WTC11 (cell line): ENCODE measurements at regions not wholly inside any gene's neighbourhood (a gene's known extent, or its start where the extent isn't known, plus 50 kb on each side); places are given as distances from the start of the nearest gene placed in this dataset.

Experiments
- ATAC-seq: fragments of 200-7000 bp; cut with Tn5 transposase; 2 replicates; pipeline ENCODE4 v1.10.0; 2021; ENCODE audit warnings: mild to moderate bottlenecking, moderate library complexity
- CTCF ChIA-PET: fragments of 300-600 bp; sonication (Branson Sonifier 250); formaldehyde crosslinking; loops from one replicate; lab custom pipeline; 2021; ENCODE audit warnings: antibody characterized with exemption; lab: Charles Lee
- POLR2A ChIA-PET: fragments of 350-600 bp; sonication (Branson Sonifier 250); formaldehyde crosslinking; loops from one replicate; lab custom pipeline; 2021; ENCODE audit warnings: antibody characterized with exemption; lab: Charles Lee
- DNase-seq: peaks from one replicate; pipeline ENCODE4 v3.0.0; 2021; ENCODE audit warnings: low spot score
- H3K27ac Mint-ChIP-seq: 2 replicates; pipeline ENCODE4 v1.8.0; 2021; ENCODE audit warnings: mixed read lengths
- H3K27me3 Mint-ChIP-seq: 2 replicates; pipeline ENCODE4 v1.8.0; 2021; ENCODE audit warnings: low read depth, mild to moderate bottlenecking, moderate library complexity, mixed read lengths
- H3K36me3 Mint-ChIP-seq: 2 replicates; pipeline ENCODE4 v1.8.0; 2021; ENCODE audit warnings: mixed read lengths
- H3K4me1 Mint-ChIP-seq: 2 replicates; pipeline ENCODE4 v1.8.0; 2022; ENCODE audit warnings: mixed read lengths
- H3K4me3 Mint-ChIP-seq: 2 replicates; pipeline ENCODE4 v1.8.0; 2021; ENCODE audit warnings: mild to moderate bottlenecking, moderate library complexity, mixed read lengths
- H3K9me3 Mint-ChIP-seq: 2 replicates; pipeline ENCODE4 v1.8.0; 2021; ENCODE audit warnings: mixed read lengths
- AR ChIP-seq: fragments of 250-450 bp; sonication (Bioruptor Pico); IDR thresholded peaks from 2 replicates; pipeline ENCODE4 v1.9.0; 2021; ENCODE audit warnings: mild to moderate bottlenecking
- ATF1 ChIP-seq: sonication (generic); formaldehyde crosslinking; IDR thresholded peaks from 2 replicates; pipeline ENCODE4 v1.8.1; 2023; ENCODE audit warnings: mild to moderate bottlenecking, moderate library complexity, missing genetic modification reagents
- CBFB ChIP-seq: sonication (generic); formaldehyde crosslinking; IDR thresholded peaks from 2 replicates; pipeline ENCODE4 v1.8.1; 2022; ENCODE audit warnings: mild to moderate bottlenecking, low read depth, missing genetic modification reagents
- CREB1 ChIP-seq: sonication (generic); formaldehyde crosslinking; IDR thresholded peaks from 2 replicates; pipeline ENCODE4 v1.8.0; 2023; ENCODE audit warnings: mild to moderate bottlenecking, missing genetic modification reagents
- CREM ChIP-seq: sonication (generic); formaldehyde crosslinking; IDR thresholded peaks from 2 replicates; pipeline ENCODE4 v1.8.1; 2022; ENCODE audit warnings: mild to moderate bottlenecking, missing genetic modification reagents, moderate library complexity
- ESRRA ChIP-seq: sonication (generic); formaldehyde crosslinking; IDR thresholded peaks from 2 replicates; pipeline ENCODE4 v1.8.1; 2022; ENCODE audit warnings: mild to moderate bottlenecking, missing genetic modification reagents, borderline replicate concordance
- ETV6 ChIP-seq: sonication (generic); formaldehyde crosslinking; IDR thresholded peaks from 2 replicates; pipeline ENCODE4 v1.8.1; 2022; ENCODE audit warnings: mild to moderate bottlenecking, missing genetic modification reagents
- GRHL2 ChIP-seq: fragments of 250-450 bp; sonication (Bioruptor Pico); IDR thresholded peaks from 2 replicates; pipeline ENCODE4 v1.8.0; 2022; ENCODE audit warnings: mild to moderate bottlenecking, moderate library complexity; ENCODE audit not compliant: insufficient replicate concordance, severe bottlenecking
- IRF2 ChIP-seq: sonication (generic); formaldehyde crosslinking; IDR thresholded peaks from 2 replicates; pipeline ENCODE4 v1.8.0; 2022; ENCODE audit warnings: low read depth, missing genetic modification reagents, borderline replicate concordance
- NFATC4 ChIP-seq: fragments of 250-450 bp; sonication (Bioruptor Pico); IDR thresholded peaks from 2 replicates; pipeline ENCODE4 v1.9.0; 2021; ENCODE audit warnings: mild to moderate bottlenecking
- NR2C2 ChIP-seq: sonication (generic); formaldehyde crosslinking; IDR thresholded peaks from 2 replicates; pipeline ENCODE4 v1.8.0; 2022; ENCODE audit warnings: mild to moderate bottlenecking, missing genetic modification reagents
- SMAD3 ChIP-seq: sonication (generic); formaldehyde crosslinking; IDR thresholded peaks from 2 replicates; pipeline ENCODE4 v1.8.0; 2022; ENCODE audit warnings: missing genetic modification reagents, mild to moderate bottlenecking, borderline replicate concordance
- SP1 ChIP-seq: sonication (generic); formaldehyde crosslinking; conservative IDR thresholded peaks from 2 replicates; pipeline ENCODE4 v1.8.1; 2022; ENCODE audit warnings: missing genetic modification reagents
- STAT6 ChIP-seq: sonication (generic); formaldehyde crosslinking; conservative IDR thresholded peaks from 2 replicates; pipeline ENCODE4 v1.8.1; 2023; ENCODE audit warnings: mild to moderate bottlenecking, low read depth, missing genetic modification reagents, moderate library complexity
- TP53 ChIP-seq: sonication (generic); formaldehyde crosslinking; IDR thresholded peaks from 2 replicates; pipeline ENCODE4 v1.8.1; 2023; ENCODE audit warnings: mild to moderate bottlenecking, missing genetic modification reagents
- ZMAT4 ChIP-seq: fragments of 250-450 bp; sonication (Bioruptor Pico); IDR thresholded peaks from 2 replicates; pipeline ENCODE4 v1.9.0; 2021; ENCODE audit warnings: mild to moderate bottlenecking
- ZNF121 ChIP-seq: sonication (generic); formaldehyde crosslinking; IDR thresholded peaks from 2 replicates; pipeline ENCODE4 v1.8.0; 2023; ENCODE audit warnings: missing genetic modification reagents
- ZNF232 ChIP-seq: sonication (generic); formaldehyde crosslinking; IDR thresholded peaks from 2 replicates; pipeline ENCODE4 v1.8.0; 2022; ENCODE audit warnings: mild to moderate bottlenecking, missing genetic modification reagents
- ZNF263 ChIP-seq: sonication (generic); formaldehyde crosslinking; IDR thresholded peaks from 2 replicates; pipeline ENCODE4 v1.8.1; 2022; ENCODE audit warnings: low read depth, mild to moderate bottlenecking, moderate library complexity, missing genetic modification reagents
- ZNF281 ChIP-seq: sonication (generic); formaldehyde crosslinking; IDR thresholded peaks from 2 replicates; pipeline ENCODE4 v1.8.0; 2023; ENCODE audit warnings: mild to moderate bottlenecking, missing genetic modification reagents
- ZNF416 ChIP-seq: fragments of 250-450 bp; sonication (Bioruptor Pico); IDR thresholded peaks from 2 replicates; pipeline ENCODE4 v1.9.0; 2021; ENCODE audit warnings: mild to moderate bottlenecking, inconsistent platforms

GRCh38 chr13:78147905-78148304 lies 229.3 kb upstream of the EDNRB start:
- H3K27me3 Mint-ChIP-seq: no peaks in the 10 kb centered on the region
- H3K36me3 Mint-ChIP-seq: no peaks in the 10 kb centered on the region
- DNase-seq (no peak), ATAC-seq (no peak)
- TF ChIP-seq ZNF281 (no peak), CBFB (CRISPR knock-in tag) (no peak), SP1 (no peak), CREB1 (CRISPR knock-in tag) (no peak), TP53 (no peak)
- ChIA-PET CTCF (interaction anchor here (1.3 to 1.5 kb wide), 3 partner anchors 10 to 93 kb away, joined by 3 to 5 read pairs (median 4); no protein-coding TSS in a partner anchor), POLR2A (no interaction called here)
- peaks cover 9% of the 10 kb centered on the region for H3K9me3 Mint-ChIP-seq
- H3K27ac Mint-ChIP-seq: no peak overlapping the region
- H3K4me1 Mint-ChIP-seq: peaks cover 4% of the 10 kb centered on the region; the same call in 1 of the 2 replicates
- no peak overlapping the region for H3K4me3 Mint-ChIP-seq

GRCh38 chr13:78145276-78145675 lies 226.6 kb upstream of the EDNRB start:
- ATAC-seq (no peak), DNase-seq (no peak)
- Mint-ChIP-seq H3K9me3 (no peaks in the 10 kb centered on the region), H3K27ac (no peak overlapping the region), H3K27me3 (no peaks in the 10 kb centered on the region), H3K4me3 (no peak overlapping the region)
- TF ChIP-seq GRHL2 (no peak), CREM (no peak), NFATC4 (no peak), ETV6 (CRISPR knock-in tag) (no peak), NR2C2 (CRISPR knock-in tag) (no peak), ZNF416 (CRISPR knock-in tag) (no peak), ZMAT4 (no peak), ZNF263 (no peak), ZNF121 (CRISPR knock-in tag) (no peak)
- TF ChIP-seq, all 79 proteins: peak for 0
- Mint-ChIP-seq H3K4me1 (no peaks in the 10 kb centered on the region), H3K36me3 (no peaks in the 10 kb centered on the region)
- POLR2A ChIA-PET: no interaction called here
- CTCF ChIA-PET: no interaction called here

- Mint-ChIP-seq H3K4me1 (peaks cover 5% of the 10 kb centered on the region; the same call in 1 of the 2 replicates), H3K4me3 (no peak overlapping the region), H3K27me3 (no peaks in the 10 kb centered on the region), H3K9me3 (no peaks in the 10 kb centered on the region), H3K27ac (no peak overlapping the region), H3K36me3 (no peaks in the 10 kb centered on the region)
- ChIA-PET CTCF (interaction anchor here (1.1 to 3.2 kb wide), 2 partner anchors 101 to 388 kb away, joined by 3 to 16 read pairs; no protein-coding TSS in a partner anchor), POLR2A (no interaction called here)
- no peak for ATAC-seq
- TF ChIP-seq STAT6: no peak
- no peak for TF ChIP-seq ESRRA (CRISPR knock-in tag)
- DNase-seq: no peak
Observed at GRCh38 chr13:78139765-78140164, 221.1 kb upstream of the EDNRB start.

- no peaks in the 10 kb centered on the region for H3K27me3 Mint-ChIP-seq
- TF ChIP-seq SMAD3 (CRISPR knock-in tag) (no peak), ATF1 (CRISPR knock-in tag) (no peak), ZNF263 (no peak), AR (CRISPR knock-in tag) (no peak), ZNF232 (no peak), IRF2 (no peak)
- no peak overlapping the region for H3K4me3 Mint-ChIP-seq
- POLR2A ChIA-PET: no interaction called here
- no peak for ATAC-seq
- no peaks in the 10 kb centered on the region for H3K9me3 Mint-ChIP-seq
- no peaks in the 10 kb centered on the region for H3K36me3 Mint-ChIP-seq
- CTCF ChIA-PET: interaction anchor here (1.0 to 3.2 kb wide), 5 partner anchors 102 to 840 kb away, joined by 3 to 31 read pairs (median 14); no protein-coding TSS in a partner anchor
- H3K4me1 Mint-ChIP-seq: peaks cover 5% of the 10 kb centered on the region; the same call in 1 of the 2 replicates
- H3K27ac Mint-ChIP-seq: no peak overlapping the region
- no peak for DNase-seq
Observed at GRCh38 chr13:78138756-78139155, 220.1 kb upstream of the EDNRB start.
